Spleen (tissue), 11 donors: ENCODE measurements at regions not wholly inside any gene's neighbourhood (a gene's known extent, or its start where the extent isn't known, plus 50 kb on each side); places are given as distances from the start of the nearest gene placed in this dataset.
"Not testable (repeated sequence)": the region's sequence is repeated elsewhere in the genome, so short reads cannot be mapped to it uniquely, and the experiment has no call there.

Source experiments
- DNase-seq: peaks from one replicate; pipeline ENCODE4 v3.0.0-alpha.2; 2020
- H3K27ac ChIP-seq, 8 donors: fragments of 200-600 bp; sonication (generic) in 7 of 8; 1 replicate in 4 of 8; 2 replicates in 4 of 8; pipeline versions ENCODE4 v1.5.0 to v1.8.0; 2016 to 2021; ENCODE audit warnings: inconsistent platforms in 4 of 8, mild to moderate bottlenecking in 4 of 8, moderate library complexity in 1 of 8
- H3K27me3 ChIP-seq, 7 donors: fragments of 200-600 bp; sonication (generic) in 6 of 7; replicated peaks in 1 of 7; 1 replicate in 4 of 7; 2 replicates in 3 of 7; pipeline versions ENCODE4 v1.5.0 to v1.8.0; 2016 to 2021; ENCODE audit warnings: inconsistent platforms in 3 of 7, mild to moderate bottlenecking in 1 of 7
- H3K36me3 ChIP-seq, 6 donors: fragments of 200-600 bp; sonication (generic) in 5 of 6; 1 replicate in 4 of 6; 2 replicates in 2 of 6; pipeline versions ENCODE4 v1.5.0 to v1.8.0; 2016 to 2021; ENCODE audit warnings: inconsistent platforms in 2 of 6
- H3K4me1 ChIP-seq, 6 donors: fragments of 200-600 bp; sonication (generic) in 5 of 6; 1 replicate in 3 of 6; 2 replicates in 3 of 6; pipeline versions ENCODE4 v1.5.0 to v1.8.0; 2016 to 2021; ENCODE audit warnings: inconsistent platforms in 3 of 6
- H3K4me3 ChIP-seq, 8 donors: fragments of 200-600 bp; sonication (generic) in 7 of 8; 1 replicate in 4 of 8; 2 replicates in 4 of 8; pipeline versions ENCODE4 v1.5.0 to v1.8.0; 2016 to 2021; ENCODE audit warnings: inconsistent platforms in 4 of 8, mild to moderate bottlenecking in 4 of 8, moderate library complexity in 2 of 8
- H3K9me3 ChIP-seq, 8 donors: fragments of 200-600 bp; sonication (generic) in 7 of 8; 1 replicate in 4 of 8; 2 replicates in 4 of 8; pipeline versions ENCODE4 v1.5.0 to v1.8.0; 2016 to 2021; ENCODE audit warnings: inconsistent platforms in 4 of 8
- CTCF ChIP-seq, 11 experiments: fragments of 200-600 bp in 7 of 11; fragments of 450-650 bp in 4 of 11; sonication (generic) in 4 of 11; IDR thresholded peaks in 8 of 11; conservative IDR thresholded peaks in 3 of 11; 1 replicate in 7 of 11; 2 replicates in 4 of 11; pipeline versions ENCODE4 v1.4.0 to v1.8.0; 2016 to 2021; ENCODE audit warnings: antibody characterized with exemption in 11 of 11, inconsistent platforms in 4 of 11, mild to moderate bottlenecking in 1 of 11
- POLR2A ChIP-seq, 3 donors: fragments of 450-650 bp; IDR thresholded peaks; one replicate each; pipeline ENCODE4 v1.5.1; 2017; ENCODE audit warnings: antibody characterized with exemption in 3 of 3, mild to moderate bottlenecking in 1 of 3
- POLR2AphosphoS5 ChIP-seq, 3 donors: sonication (generic); formaldehyde crosslinking; IDR thresholded peaks; one replicate each; pipeline ENCODE4 v1.5.1; 2017; ENCODE audit warnings: antibody characterized with exemption in 3 of 3
- WGBS, 5 donors: extraction: QIAGEN DNeasy Blood & Tissue Kit in 3 of 5; methylation state at CpG; one replicate each; pipeline versions ENCODE4 v1.1.5 to v1.1.7; 2013 to 2018; 5-methylcytosine and 5-hydroxymethylcytosine counted together
- intact Hi-C: fragments of 100-400 bp; cut with DNase I; formaldehyde crosslinking; loops from one replicate; pipeline ENCODE4 v1.15.0; 2023; ENCODE audit warnings: low total_unique reads
- donor health status: healthy with polysubstance abuse.
- donor health status: DM: no; HTN: no; CAD: no; lungs with moderate emphysema.
- donor health status: DM: no; HTN: no; CAD: no.
- donor health status: Bipolar disorder and iron deficiency.
- donor health status: healthy.
- donor health status: DM: no; HTN: no; CAD: no.
- donor health status: DM: yes; HTN: yes; CAD: no.

DNA sequence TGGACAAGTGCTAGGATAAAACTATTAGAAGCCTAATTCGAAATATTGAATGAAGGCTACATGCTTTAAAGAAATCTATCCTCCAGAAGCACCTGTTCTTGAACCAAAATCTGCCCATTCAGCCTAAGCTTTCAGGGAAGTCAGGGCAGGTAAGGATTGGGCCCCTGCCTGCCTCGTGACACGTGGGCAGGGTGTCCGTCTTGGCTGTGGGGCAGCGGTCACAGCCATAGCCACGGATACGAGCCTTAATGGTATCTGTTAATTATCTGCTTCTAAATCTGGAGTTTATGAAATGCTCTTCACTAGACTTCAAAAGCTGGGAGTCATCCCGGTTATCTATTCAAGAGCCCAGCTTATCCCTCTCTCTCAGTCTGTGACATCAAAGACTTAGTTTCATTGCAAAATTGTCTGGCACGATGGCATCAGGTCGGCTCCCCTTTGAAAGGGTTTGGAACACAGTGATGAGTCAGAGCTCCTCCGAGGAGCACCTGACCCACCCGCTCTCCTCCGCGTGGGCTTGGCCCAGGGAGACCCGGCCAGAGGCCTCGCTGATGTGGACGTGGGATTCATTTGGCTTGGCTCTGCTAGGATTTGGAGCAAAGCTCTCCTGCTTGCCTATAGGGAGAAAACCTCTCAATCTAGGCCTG is 135.9 kb downstream of the MACROH2A1 start:
- Histone ChIP-seq H3K4me3 (no peak overlapping the region), H3K9me3 (peaks cover 0 to 23% (median 20%) of the 10 kb centered on the region in 8 donors), H3K4me1 (no peaks in the 10 kb centered on the region), H3K27ac (no peak overlapping the region), H3K36me3 (no peaks in the 10 kb centered on the region), H3K27me3 (peaks cover 0 to 11% (median 0%) of the 10 kb centered on the region in 7 donors)
- DNase-seq: no peak
- intact Hi-C loops: no loop called here
- no peak for TF ChIP-seq CTCF (IDR thresholded peaks at IDR 0.05 in 8 of 11, conservative IDR thresholded peaks at IDR 0.05 in 3 of 11)
- TF ChIP-seq POLR2AphosphoS5 (IDR thresholded peaks at IDR 0.05): no peak
- no peak for TF ChIP-seq POLR2A (IDR thresholded peaks at IDR 0.05)
- 88 to 94% (median 92%) methylated on average over 17 of the region's 17 CpGs for WGBS, 5 donors

- no peaks in the 10 kb centered on the region for H3K4me1 ChIP-seq
- H3K4me3 ChIP-seq: no peak overlapping the region
- no peak for DNase-seq
- TF ChIP-seq CTCF (IDR thresholded peaks at IDR 0.05 in 8 of 11, conservative IDR thresholded peaks at IDR 0.05 in 3 of 11): no peak
- no peak for TF ChIP-seq POLR2A (IDR thresholded peaks at IDR 0.05)
- TF ChIP-seq POLR2AphosphoS5 (IDR thresholded peaks at IDR 0.05): no peak
- H3K27me3 ChIP-seq: peaks cover 0 to 10% (median 0%) of the 10 kb centered on the region in 7 donors
- no peak overlapping the region for H3K27ac ChIP-seq
- intact Hi-C loops: no loop called here
- 90 to 96% (median 91%) methylated on average over 5 of the region's 5 CpGs for WGBS, 5 donors
- no peaks in the 10 kb centered on the region for H3K36me3 ChIP-seq
- H3K9me3 ChIP-seq: peaks cover 0 to 23% (median 20%) of the 10 kb centered on the region in 8 donors
These were observed 136.7 kb downstream of the MACROH2A1 start for GRCh38 chr5:135262364-135262763.

GRCh38 chr5:135260108-135260507 is 138.9 kb downstream of the MACROH2A1 start:
- H3K27me3 ChIP-seq, H3K4me1 ChIP-seq, DNase-seq, H3K36me3 ChIP-seq, H3K4me3 ChIP-seq, intact Hi-C loops, H3K27ac ChIP-seq: not testable (repeated sequence)
- peaks cover 0 to 23% (median 20%) of the 10 kb centered on the region in 8 donors for H3K9me3 ChIP-seq

DNA sequence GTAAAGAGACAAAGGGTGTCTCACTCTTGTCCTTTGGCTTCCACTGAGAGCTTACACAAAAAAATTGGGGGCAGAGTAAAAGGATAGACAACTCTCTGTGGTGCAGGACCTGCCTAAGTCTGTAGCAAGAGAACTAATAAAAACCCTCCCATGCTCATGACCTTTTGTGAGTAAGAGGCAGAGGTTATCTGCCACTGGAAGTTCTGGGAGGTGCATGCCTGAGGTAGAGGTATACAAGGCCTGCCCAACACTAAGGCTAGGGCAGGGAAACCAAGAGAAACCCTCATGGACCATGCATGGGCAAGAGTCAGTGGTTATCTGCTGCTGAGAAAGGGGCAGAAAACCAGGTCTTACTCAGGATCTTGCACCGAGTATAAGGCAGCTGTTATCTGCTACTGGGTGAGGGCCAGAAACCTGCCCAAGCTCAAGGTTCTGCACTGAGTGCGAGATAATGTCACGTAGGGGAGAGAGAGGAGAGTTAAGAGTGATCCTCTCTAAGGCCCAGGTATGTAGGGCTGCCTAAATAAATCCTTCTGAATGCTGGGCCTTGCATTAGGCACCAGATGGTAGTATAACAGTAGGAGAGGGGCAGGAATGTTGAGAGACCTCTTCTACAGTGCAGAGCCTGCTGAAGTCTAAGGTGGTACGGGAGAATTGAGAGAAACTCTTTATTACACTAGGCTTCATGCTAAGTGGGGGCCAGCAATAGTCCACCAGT is 143.4 kb downstream of the MACROH2A1 start:
- H3K36me3 ChIP-seq: no peaks in the 10 kb centered on the region
- H3K9me3 ChIP-seq: peaks cover 0 to 16% (median 10%) of the 10 kb centered on the region in 8 donors
- H3K4me1 ChIP-seq: no peaks in the 10 kb centered on the region
- no peak for DNase-seq
- no peak overlapping the region for H3K4me3 ChIP-seq
- H3K27me3 ChIP-seq: no peaks in the 10 kb centered on the region
- TF ChIP-seq POLR2A (IDR thresholded peaks at IDR 0.05) (no peak), CTCF (IDR thresholded peaks at IDR 0.05 in 8 of 11, conservative IDR thresholded peaks at IDR 0.05 in 3 of 11) (no peak), POLR2AphosphoS5 (IDR thresholded peaks at IDR 0.05) (no peak)
- WGBS, 5 donors: 71 to 87% (median 86%) methylated on average over 4 of the region's 4 CpGs
- no peak overlapping the region for H3K27ac ChIP-seq
- intact Hi-C loops: no loop called here
